ENCODE measurements at regions not wholly inside any gene's neighbourhood (a gene's known extent, or its start where the extent isn't known, plus 50 kb on each side); places are given as distances from the start of the nearest gene placed in this dataset.

- H3K4me1 ChIP-seq (ENCODE audit: control insufficient read depth, low read length) = peaks cover 40% of the 10 kb centered on the region
- H3K4me3 ChIP-seq (ENCODE audit: low read length) = no peak overlapping the region
- peaks cover 10% of the 10 kb centered on the region for H3K36me3 ChIP-seq (ENCODE audit: control insufficient read depth, low read length)
- TF ChIP-seq EZH2phosphoT487 (IDR thresholded peaks at IDR 0.05; ENCODE audit: borderline replicate concordance, low read length) (no peak), CTCF (IDR thresholded peaks at IDR 0.05; ENCODE audit: low read depth, low read length, poor library complexity, severe bottlenecking) (no peak)
- H4K20me1 ChIP-seq (ENCODE audit: control insufficient read depth, insufficient read depth, low read depth, low read length) = no peaks in the 10 kb centered on the region
- H3K27me3 ChIP-seq (ENCODE audit: control insufficient read depth, low read length) = no peaks in the 10 kb centered on the region
- no peaks in the 10 kb centered on the region for H3K9me3 ChIP-seq (ENCODE audit: control insufficient read depth, insufficient read depth, low read length)
- no peaks in the 10 kb centered on the region for H3K9me2 ChIP-seq (replicated peaks; ENCODE audit: control insufficient read depth, low read length)
- peaks cover 22% of the 10 kb centered on the region for H3K79me2 ChIP-seq (ENCODE audit: control insufficient read depth, low read length)
- no peak overlapping the region for H3K27ac ChIP-seq (ENCODE audit: low read depth, low read length)
- H3K4me2 ChIP-seq (ENCODE audit: low read length) = no peak overlapping the region
- no peaks in the 10 kb centered on the region; the same call in 1 of the 2 replicates for H3F3A ChIP-seq (ENCODE audit: control insufficient read depth, insufficient read depth)
Measured at GRCh38 chr2:128773641-128774319, 455.1 kb upstream of the HS6ST1 start.

DNA sequence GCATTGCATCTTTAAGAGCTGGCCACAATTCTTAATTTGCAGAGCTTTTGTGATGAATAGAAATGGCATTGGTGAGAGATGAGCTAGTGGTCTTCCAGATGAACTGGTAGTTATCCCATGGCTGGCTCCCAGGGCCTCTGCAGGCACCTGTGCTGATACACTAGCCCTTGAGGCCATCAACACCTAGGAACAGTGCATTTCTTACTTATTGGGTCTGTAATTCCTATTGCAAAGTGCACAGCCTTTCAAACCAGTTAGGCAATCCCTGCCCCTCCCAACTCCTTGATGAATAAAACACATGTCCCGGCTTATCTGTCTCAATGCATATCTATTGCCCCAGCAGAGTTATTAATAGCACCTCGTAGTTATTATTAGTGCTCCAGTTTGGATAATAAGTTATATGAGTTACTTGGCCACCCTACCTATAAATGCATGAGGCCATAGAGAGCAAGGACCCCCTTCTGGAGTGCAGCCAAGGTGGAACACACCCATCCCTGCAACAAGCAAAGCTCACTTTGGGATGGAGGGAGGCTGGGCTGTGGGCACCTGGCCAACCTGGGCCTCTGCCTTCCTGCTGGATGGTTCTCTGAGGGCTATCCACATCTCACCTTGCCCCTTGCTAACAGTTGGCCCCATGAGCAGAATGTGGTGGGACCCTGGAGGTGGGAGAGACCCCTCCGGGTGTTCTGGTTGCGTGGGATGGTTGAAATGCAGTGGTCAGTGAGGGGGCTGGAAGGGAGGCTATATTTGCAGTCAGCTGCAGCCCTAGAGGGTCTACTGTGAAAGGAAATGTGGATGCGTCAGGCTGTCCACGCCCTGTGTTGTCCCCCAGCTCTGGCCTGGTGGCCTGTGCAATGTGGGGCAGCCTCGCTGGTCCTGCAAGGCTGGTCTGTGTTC lies 455.9 kb upstream of the HS6ST1 start:
- H3K4me3 ChIP-seq (ENCODE audit: low read length) = no peak overlapping the region
- no peaks in the 10 kb centered on the region for H4K20me1 ChIP-seq (ENCODE audit: control insufficient read depth, insufficient read depth, low read depth, low read length)
- peaks cover 14% of the 10 kb centered on the region for H3K79me2 ChIP-seq (ENCODE audit: control insufficient read depth, low read length)
- H3K9me2 ChIP-seq (replicated peaks; ENCODE audit: control insufficient read depth, low read length) = no peaks in the 10 kb centered on the region
- H3K36me3 ChIP-seq (ENCODE audit: control insufficient read depth, low read length) = peaks cover 10% of the 10 kb centered on the region
- no peak overlapping the region for H3K27ac ChIP-seq (ENCODE audit: low read depth, low read length)
- TF ChIP-seq CTCF (IDR thresholded peaks at IDR 0.05; ENCODE audit: low read depth, low read length, poor library complexity, severe bottlenecking) = no peak
- no peak for TF ChIP-seq EZH2phosphoT487 (IDR thresholded peaks at IDR 0.05; ENCODE audit: borderline replicate concordance, low read length)
- peaks cover 33% of the 10 kb centered on the region for H3K4me1 ChIP-seq (ENCODE audit: control insufficient read depth, low read length)
- H3K27me3 ChIP-seq (ENCODE audit: control insufficient read depth, low read length) = no peaks in the 10 kb centered on the region
- no peaks in the 10 kb centered on the region for H3K9me3 ChIP-seq (ENCODE audit: control insufficient read depth, insufficient read depth, low read length)
- H3K4me2 ChIP-seq (ENCODE audit: low read length) = no peak overlapping the region
- H3F3A ChIP-seq (ENCODE audit: control insufficient read depth, insufficient read depth) = no peaks in the 10 kb centered on the region; the same call in 1 of the 2 replicates

- no peak overlapping the region for H3K4me3 ChIP-seq (ENCODE audit: low read length)
- no peak overlapping the region for H3K27ac ChIP-seq (ENCODE audit: low read depth, low read length)
- no peaks in the 10 kb centered on the region for H3K9me2 ChIP-seq (replicated peaks; ENCODE audit: control insufficient read depth, low read length)
- no peaks in the 10 kb centered on the region for H3K9me3 ChIP-seq (ENCODE audit: control insufficient read depth, insufficient read depth, low read length)
- no peak for TF ChIP-seq CTCF (IDR thresholded peaks at IDR 0.05; ENCODE audit: low read depth, low read length, poor library complexity, severe bottlenecking)
- H3K27me3 ChIP-seq (ENCODE audit: control insufficient read depth, low read length) = no peaks in the 10 kb centered on the region
- H4K20me1 ChIP-seq (ENCODE audit: control insufficient read depth, insufficient read depth, low read depth, low read length) = no peaks in the 10 kb centered on the region
- H3K4me2 ChIP-seq (ENCODE audit: low read length) = no peak overlapping the region
- peaks cover 7% of the 10 kb centered on the region for H3K79me2 ChIP-seq (ENCODE audit: control insufficient read depth, low read length)
- H3K4me1 ChIP-seq (ENCODE audit: control insufficient read depth, low read length) = peaks cover 25% of the 10 kb centered on the region
- H3F3A ChIP-seq (ENCODE audit: control insufficient read depth, insufficient read depth) = no peaks in the 10 kb centered on the region; the same call in 1 of the 2 replicates
- H3K36me3 ChIP-seq (ENCODE audit: control insufficient read depth, low read length) = peaks cover 10% of the 10 kb centered on the region
Measured at GRCh38 chr2:128775217-128775913, 456.7 kb upstream of the HS6ST1 start.

Data from DOHH2 (cell line).